ENCODE measurements at regions not wholly inside any gene's neighbourhood (a gene's known extent, or its start where the extent isn't known, plus 50 kb on each side); places are given as distances from the start of the nearest gene placed in this dataset.

- no peak overlapping the region for H2BK20ac ChIP-seq (ENCODE audit: low read depth, low read length, poor library complexity, severe bottlenecking)
- H3K27ac ChIP-seq (ENCODE audit: insufficient read length, low read depth, low read length), result no peak overlapping the region
- Mint-ChIP-seq H3K4me1 (no peaks in the 10 kb centered on the region), H3K4me3 (no peak overlapping the region), H3K27me3 (ENCODE audit: low read depth) (no peaks in the 10 kb centered on the region), H3K9me3 (no peaks in the 10 kb centered on the region), H3K36me3 (ENCODE audit: insufficient read depth in 1 of 3, low read depth in 3 of 3) (no peaks in the 10 kb centered on the region), H3K27ac (no peak overlapping the region)
- H3K27me3 ChIP-seq (ENCODE audit: insufficient read depth, low read length), result no peaks in the 10 kb centered on the region
- H2BK15ac ChIP-seq (ENCODE audit: low read depth, low read length), result no peak overlapping the region
- no peaks in the 10 kb centered on the region for H3K79me2 ChIP-seq (ENCODE audit: insufficient read depth, low read length)
- no peak overlapping the region for H3K23ac ChIP-seq (ENCODE audit: insufficient read length, low read depth, low read length)
- no peaks in the 10 kb centered on the region for H3K79me1 ChIP-seq (ENCODE audit: insufficient read depth, low read depth, low read length, poor library complexity, severe bottlenecking)
- no peak overlapping the region for H3K18ac ChIP-seq (ENCODE audit: insufficient read length, low read depth, low read length)
- H3K23me2 ChIP-seq (ENCODE audit: insufficient read length, low read depth, low read length, poor library complexity, severe bottlenecking), result no peaks in the 10 kb centered on the region
- no peak for DNase-seq
- no peak overlapping the region for H2AK5ac ChIP-seq (ENCODE audit: insufficient read length, low read length)
- H4K91ac ChIP-seq (ENCODE audit: insufficient read length, low read depth, low read length), result no peak overlapping the region
- H2BK120ac ChIP-seq (ENCODE audit: low read depth, low read length, poor library complexity, severe bottlenecking), result no peak overlapping the region
- H4K8ac ChIP-seq (replicated peaks; ENCODE audit: insufficient read length, low read depth, low read length), result no peak overlapping the region
- no peak overlapping the region for H3K9ac ChIP-seq (ENCODE audit: extremely low read depth, insufficient read length, low read length)
- no peak overlapping the region for H2AFZ ChIP-seq (ENCODE audit: low read length)
- no peak overlapping the region for H3K56ac ChIP-seq (ENCODE audit: insufficient read length, low read depth, low read length)
- H3K14ac ChIP-seq (ENCODE audit: insufficient read depth, low read length), result no peak overlapping the region
- no peaks in the 10 kb centered on the region for H3K4me1 ChIP-seq (ENCODE audit: insufficient read depth, low read length)
- H3K4me2 ChIP-seq (ENCODE audit: insufficient read depth, insufficient read length, low read length), result no peak overlapping the region
- TF ChIP-seq CTCF (conservative IDR thresholded peaks at IDR 0.05), result no peak
- no peak overlapping the region for H3T11ph ChIP-seq (ENCODE audit: low read length)
- WGBS (ENCODE audit: extremely low coverage, insufficient read length, low lambda C conversion rate), result no CpG with 5 or more reads among the region's 1 CpG
- no peaks in the 10 kb centered on the region for H3K9me3 ChIP-seq (ENCODE audit: control insufficient read depth, low read depth, low read length)
- no peak overlapping the region for H3K4ac ChIP-seq (ENCODE audit: low read depth, low read length)
- no peaks in the 10 kb centered on the region for H4K20me1 ChIP-seq (ENCODE audit: control insufficient read depth, insufficient read depth, insufficient read length)
- H4K5ac ChIP-seq (ENCODE audit: insufficient read length, low read depth, low read length), result no peak overlapping the region
- H2BK5ac ChIP-seq (ENCODE audit: insufficient read length, low read length), result no peak overlapping the region
- no peak overlapping the region for H2BK12ac ChIP-seq (ENCODE audit: insufficient read length, low read depth, low read length)
These were observed 717.9 kb upstream of the ALCAM start for GRCh38 chr3:104648823-104649222.
